ENCODE measurements at regions not wholly inside any gene's neighbourhood (a gene's known extent, or its start where the extent isn't known, plus 50 kb on each side); places are given as distances from the start of the nearest gene placed in this dataset.

DNA sequence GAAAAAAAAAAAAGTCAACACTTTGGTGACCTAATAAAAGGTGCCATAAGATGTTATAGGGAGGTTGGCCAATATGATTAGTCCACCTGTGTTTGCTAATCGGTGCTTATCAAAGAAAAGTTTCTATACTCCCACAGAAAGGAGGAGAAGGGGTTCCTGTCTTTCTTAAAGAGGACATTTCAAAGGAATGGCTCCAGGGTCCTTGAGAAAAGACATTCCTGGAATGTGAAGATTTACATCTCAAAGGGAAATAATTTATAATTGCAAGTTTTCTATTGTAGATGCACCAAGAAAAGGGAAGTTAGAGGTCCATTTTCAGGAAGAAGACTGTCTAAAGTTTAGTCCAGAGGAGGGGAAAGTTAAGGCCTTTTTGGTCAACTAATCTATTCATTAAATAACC, 715.3 kb downstream of the NXPH1 start:
- H3K4ac ChIP-seq (ENCODE audit: low read depth, low read length): no peak overlapping the region
- no peaks in the 10 kb centered on the region for H4K20me1 ChIP-seq (ENCODE audit: insufficient read depth, low read length)
- no peaks in the 10 kb centered on the region for H3K36me3 ChIP-seq (ENCODE audit: control insufficient read depth, insufficient read depth, low read length)
- POLR2A ChIA-PET (ENCODE audit: unreplicated experiment): no interaction called here
- BruUV-seq (replicated peaks): no TSS peak
- ATAC-seq (ENCODE audit: low read depth): no peak
- no peak overlapping the region for H3K9ac ChIP-seq (ENCODE audit: low read depth, low read length)
- no peak overlapping the region for H4K91ac ChIP-seq (ENCODE audit: insufficient read depth, low read depth, low read length)
- H2BK120ac ChIP-seq (ENCODE audit: low read depth, low read length): no peak overlapping the region
- no peak overlapping the region for H2BK20ac ChIP-seq (ENCODE audit: low read depth, low read length)
- no peaks in the 10 kb centered on the region for H3K4me1 ChIP-seq (ENCODE audit: control insufficient read depth, insufficient read depth, low read length)
- in situ Hi-C loops (cut with MboI; ENCODE audit: low sequenced_read_pairs) (no loop called here), intact Hi-C loops (cut with micrococcal nuclease) (no loop called here), dilution Hi-C loops (cut with HindIII; ENCODE audit: low sequenced_read_pairs, unreplicated experiment) (no loop called here)
- H3K18ac ChIP-seq (ENCODE audit: low read depth, low read length): no peak overlapping the region
- WGBS, 2 experiments (ENCODE audit: extremely low coverage in 2 of 2, insufficient read length in 1 of 2): no CpG with 5 or more reads among the region's 1 CpG
- H3K23ac ChIP-seq (ENCODE audit: low read depth, low read length): no peak overlapping the region
- H2BK15ac ChIP-seq (ENCODE audit: low read depth, low read length): no peak overlapping the region
- H3K14ac ChIP-seq (replicated peaks; ENCODE audit: low read depth, low read length): no peak overlapping the region
- H3K4me2 ChIP-seq (ENCODE audit: low read depth, low read length): no peak overlapping the region
- no peak for DNase-seq
- no peak overlapping the region for H2AK9ac ChIP-seq (replicated peaks; ENCODE audit: low read depth, low read length, poor library complexity)
- no peak overlapping the region for H3K56ac ChIP-seq (ENCODE audit: extremely low read depth, insufficient read depth, low read length)
- H3K79me1 ChIP-seq (ENCODE audit: low read depth in 1 of 2, low read length in 2 of 2): no peaks in the 10 kb centered on the region
- no peaks in the 10 kb centered on the region for H3K9me1 ChIP-seq (ENCODE audit: insufficient read depth, low read length)
- no peaks in the 10 kb centered on the region for H3K9me3 ChIP-seq (ENCODE audit: control insufficient read depth, insufficient read depth, low read length)
- H2AK5ac ChIP-seq (ENCODE audit: low read depth, low read length): no peak overlapping the region
- TF ChIP-seq CHD1 (IDR thresholded peaks at IDR 0.05; ENCODE audit: low read depth, low read length) (no peak), MXI1 (IDR thresholded peaks at IDR 0.05; ENCODE audit: borderline replicate concordance, low read depth, low read length) (no peak), MAZ (IDR thresholded peaks at IDR 0.05; ENCODE audit: borderline replicate concordance, low read depth, low read length) (no peak), RCOR1 (IDR thresholded peaks at IDR 0.05; ENCODE audit: insufficient replicate concordance, low read length) (no peak), NFE2L2 (IDR thresholded peaks at IDR 0.05; ENCODE audit: low read depth, low read length) (no peak), BHLHE40 (IDR thresholded peaks at IDR 0.05; ENCODE audit: low read depth, low read length) (no peak), MAFK (IDR thresholded peaks at IDR 0.05; ENCODE audit: low read depth, low read length) (no peak)
- TF ChIP-seq, protein P1, sequence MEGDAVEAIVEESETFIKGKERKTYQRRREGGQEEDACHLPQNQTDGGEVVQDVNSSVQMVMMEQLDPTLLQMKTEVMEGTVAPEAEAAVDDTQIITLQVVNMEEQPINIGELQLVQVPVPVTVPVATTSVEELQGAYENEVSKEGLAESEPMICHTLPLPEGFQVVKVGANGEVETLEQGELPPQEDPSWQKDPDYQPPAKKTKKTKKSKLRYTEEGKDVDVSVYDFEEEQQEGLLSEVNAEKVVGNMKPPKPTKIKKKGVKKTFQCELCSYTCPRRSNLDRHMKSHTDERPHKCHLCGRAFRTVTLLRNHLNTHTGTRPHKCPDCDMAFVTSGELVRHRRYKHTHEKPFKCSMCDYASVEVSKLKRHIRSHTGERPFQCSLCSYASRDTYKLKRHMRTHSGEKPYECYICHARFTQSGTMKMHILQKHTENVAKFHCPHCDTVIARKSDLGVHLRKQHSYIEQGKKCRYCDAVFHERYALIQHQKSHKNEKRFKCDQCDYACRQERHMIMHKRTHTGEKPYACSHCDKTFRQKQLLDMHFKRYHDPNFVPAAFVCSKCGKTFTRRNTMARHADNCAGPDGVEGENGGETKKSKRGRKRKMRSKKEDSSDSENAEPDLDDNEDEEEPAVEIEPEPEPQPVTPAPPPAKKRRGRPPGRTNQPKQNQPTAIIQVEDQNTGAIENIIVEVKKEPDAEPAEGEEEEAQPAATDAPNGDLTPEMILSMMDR (conservative IDR thresholded peaks at IDR 0.05; ENCODE audit: low read depth, low read length): no peak
- TF ChIP-seq, protein P2, sequence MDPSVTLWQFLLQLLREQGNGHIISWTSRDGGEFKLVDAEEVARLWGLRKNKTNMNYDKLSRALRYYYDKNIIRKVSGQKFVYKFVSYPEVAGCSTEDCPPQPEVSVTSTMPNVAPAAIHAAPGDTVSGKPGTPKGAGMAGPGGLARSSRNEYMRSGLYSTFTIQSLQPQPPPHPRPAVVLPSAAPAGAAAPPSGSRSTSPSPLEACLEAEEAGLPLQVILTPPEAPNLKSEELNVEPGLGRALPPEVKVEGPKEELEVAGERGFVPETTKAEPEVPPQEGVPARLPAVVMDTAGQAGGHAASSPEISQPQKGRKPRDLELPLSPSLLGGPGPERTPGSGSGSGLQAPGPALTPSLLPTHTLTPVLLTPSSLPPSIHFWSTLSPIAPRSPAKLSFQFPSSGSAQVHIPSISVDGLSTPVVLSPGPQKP (IDR thresholded peaks at IDR 0.05; ENCODE audit: borderline replicate concordance, low read depth, low read length): no peak
- TF ChIP-seq, protein P3, sequence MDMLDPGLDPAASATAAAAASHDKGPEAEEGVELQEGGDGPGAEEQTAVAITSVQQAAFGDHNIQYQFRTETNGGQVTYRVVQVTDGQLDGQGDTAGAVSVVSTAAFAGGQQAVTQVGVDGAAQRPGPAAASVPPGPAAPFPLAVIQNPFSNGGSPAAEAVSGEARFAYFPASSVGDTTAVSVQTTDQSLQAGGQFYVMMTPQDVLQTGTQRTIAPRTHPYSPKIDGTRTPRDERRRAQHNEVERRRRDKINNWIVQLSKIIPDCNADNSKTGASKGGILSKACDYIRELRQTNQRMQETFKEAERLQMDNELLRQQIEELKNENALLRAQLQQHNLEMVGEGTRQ (IDR thresholded peaks at IDR 0.05; ENCODE audit: low read depth, low read length): no peak
- H2AFZ ChIP-seq (replicated peaks; ENCODE audit: low read length, poor library complexity): no peak overlapping the region
- no peak overlapping the region for H3K27ac ChIP-seq (ENCODE audit: insufficient read depth, low read length)
- no peak overlapping the region for H4K5ac ChIP-seq (ENCODE audit: low read depth, low read length)
- H4K8ac ChIP-seq (ENCODE audit: low read depth in 2 of 2, low read length in 2 of 2): no peak overlapping the region
- CTCF ChIA-PET: no interaction called here
- no peak overlapping the region for H2BK5ac ChIP-seq (ENCODE audit: low read depth, low read length, poor library complexity, severe bottlenecking)
- H3K27me3 ChIP-seq (ENCODE audit: control insufficient read depth, insufficient read depth, low read length): no peaks in the 10 kb centered on the region
- no peak overlapping the region for H3K4me3 ChIP-seq (ENCODE audit: insufficient read depth, low read depth, low read length)

Data from IMR-90 (cell line).